Stimulated activated effector memory CD8-positive, alpha-beta T cell treated with anti-CD3 and anti-CD28 coated beads, Interleukin-12 subunit alpha, Interleukin-12 subunit beta, amount 100 ng/mL, for 72 hours (primary cell): ENCODE measurements at regions not wholly inside any gene's neighbourhood (a gene's known extent, or its start where the extent isn't known, plus 50 kb on each side); places are given as distances from the start of the nearest gene placed in this dataset.

Experiments used
- ATAC-seq: fragments of 150-1000 bp; cut with Tn5 transposase; 2 replicates; pipeline ENCODE4 v1.10.0; 2021
- DNase-seq, 2 donors: peaks; one replicate each; pipeline ENCODE4 v3.0.0; 2021 to 2022; ENCODE audit warnings: low spot score in 2 of 2
- H3K27ac Mint-ChIP-seq: one replicate; pipeline ENCODE4 v1.8.0; 2022; ENCODE audit warnings: mild to moderate bottlenecking, mixed read lengths
- H3K36me3 Mint-ChIP-seq: one replicate; pipeline ENCODE4 v1.8.0; 2022; ENCODE audit warnings: mild to moderate bottlenecking, mixed read lengths
- H3K4me1 Mint-ChIP-seq: one replicate; pipeline ENCODE4 v1.8.0; 2022; ENCODE audit warnings: mixed read lengths
- H3K4me3 Mint-ChIP-seq: one replicate; pipeline ENCODE4 v1.8.0; 2022; ENCODE audit warnings: mild to moderate bottlenecking, mixed read lengths
- H3K9me3 Mint-ChIP-seq: one replicate; pipeline ENCODE4 v1.8.0; 2022; ENCODE audit warnings: mixed read lengths

DNA sequence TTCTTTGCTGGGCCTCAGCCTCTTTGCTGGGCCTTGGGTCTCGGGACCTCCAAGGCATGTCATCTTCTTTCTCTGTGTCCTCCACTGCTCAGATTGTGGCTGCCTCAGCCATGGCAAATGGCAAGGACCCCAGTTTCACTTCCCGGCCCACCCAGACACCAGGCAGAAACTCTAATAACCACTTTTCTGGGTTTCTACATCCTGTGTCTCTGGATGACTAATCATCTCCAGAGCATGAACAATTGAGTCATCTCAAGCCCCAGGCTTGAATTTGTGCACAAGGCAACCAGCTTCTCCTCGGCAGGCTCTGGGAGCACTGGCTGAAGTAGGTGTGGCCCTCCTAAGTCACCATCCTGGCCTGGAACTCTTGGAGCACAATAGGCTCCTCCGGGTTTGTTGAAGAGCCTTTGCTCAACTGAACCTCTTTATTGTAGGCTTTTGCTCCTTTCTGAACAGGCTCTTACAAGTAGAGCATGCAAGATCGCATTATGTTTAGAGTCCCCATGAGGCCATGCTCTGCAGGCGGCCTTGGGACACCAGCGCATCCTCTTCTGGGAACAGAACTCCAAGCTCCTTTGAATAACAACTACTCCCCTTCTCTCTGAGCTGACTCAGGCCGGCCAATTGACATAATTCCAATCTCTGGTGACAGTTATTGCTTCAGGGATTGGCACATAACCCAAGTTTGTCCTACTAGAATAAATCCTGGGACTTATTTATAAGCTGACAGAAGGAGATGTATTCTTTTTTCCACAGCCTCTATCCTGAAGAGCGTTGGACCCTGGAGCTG is 218.1 kb downstream of the WDR11 start:
- Mint-ChIP-seq H3K36me3 (no peaks in the 10 kb centered on the region), H3K4me1 (no peaks in the 10 kb centered on the region), H3K4me3 (no peak overlapping the region), H3K27ac (no peak overlapping the region), H3K9me3 (peaks cover 2% of the 10 kb centered on the region)
- DNase-seq (no peak), ATAC-seq (peak; percentile 61)

DNA sequence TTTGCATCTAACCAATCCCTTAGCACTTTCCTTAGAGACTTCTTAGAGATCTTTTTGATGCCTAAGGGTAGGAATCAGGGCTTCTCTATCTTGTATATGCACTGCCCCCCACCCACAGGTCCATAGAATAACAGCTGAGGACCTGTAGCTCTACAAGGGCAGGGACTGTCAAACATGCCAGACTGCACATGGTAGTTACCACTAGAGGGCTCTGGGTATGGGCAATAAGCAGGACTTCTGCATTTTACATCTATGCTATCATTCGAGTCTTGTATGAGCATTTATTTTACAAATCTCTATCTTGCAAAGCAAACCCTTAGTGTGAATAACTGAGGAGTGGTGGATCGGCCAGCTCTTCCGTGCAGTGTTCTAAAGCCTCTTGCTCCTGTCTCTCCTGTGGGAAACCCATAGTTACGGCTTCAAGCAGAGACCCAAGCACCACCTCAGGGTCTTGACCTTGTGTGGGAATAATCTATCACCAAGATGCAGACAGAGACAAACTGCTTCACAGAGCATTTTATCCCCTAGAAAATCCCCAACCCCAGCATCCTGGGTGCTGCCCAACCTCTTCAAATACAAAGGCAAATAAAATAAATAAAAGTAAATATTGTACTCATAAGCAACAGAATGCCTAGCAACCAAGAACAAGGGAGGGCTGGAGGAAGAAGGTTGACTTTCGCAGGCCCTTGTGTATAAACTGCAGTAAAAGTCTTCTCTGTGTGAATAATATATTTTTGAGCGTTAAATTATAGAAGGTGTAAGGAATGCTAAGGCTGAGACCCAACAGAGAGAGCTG is 219.3 kb downstream of the WDR11 start:
- Mint-ChIP-seq H3K4me3 (no peak overlapping the region), H3K4me1 (no peaks in the 10 kb centered on the region), H3K27ac (no peak overlapping the region)

DNA sequence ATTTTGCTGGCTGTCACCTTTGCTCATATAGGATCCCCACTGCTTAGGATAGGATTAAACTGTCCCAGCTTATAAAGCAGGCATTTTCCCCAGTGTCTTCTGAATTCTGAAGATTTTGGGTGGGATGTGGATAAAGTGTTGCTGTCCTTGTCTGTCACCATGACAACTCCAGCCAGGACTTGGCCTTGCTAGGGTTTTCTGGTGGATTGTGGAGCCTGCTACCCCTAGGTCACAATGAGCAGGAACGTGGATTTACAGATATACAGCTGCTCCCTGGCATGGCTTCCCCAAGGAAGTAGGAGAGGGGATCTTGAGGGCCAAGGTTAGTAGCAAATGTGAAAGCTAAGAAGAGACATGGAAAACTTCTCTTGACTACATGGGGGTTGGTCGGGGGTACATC is 220.7 kb downstream of the WDR11 start:
- Mint-ChIP-seq H3K27ac (no peak overlapping the region), H3K4me1 (no peaks in the 10 kb centered on the region), H3K36me3 (no peaks in the 10 kb centered on the region), H3K4me3 (no peak overlapping the region), H3K9me3 (peaks cover 2% of the 10 kb centered on the region)
- no peak for DNase-seq
- ATAC-seq = no peak

More for the DNA sequence above, 219.3 kb downstream of the WDR11 start:
- Mint-ChIP-seq H3K36me3 (no peaks in the 10 kb centered on the region), H3K9me3 (peaks cover 2% of the 10 kb centered on the region)
- DNase-seq (no peak), ATAC-seq (no peak)

DNA sequence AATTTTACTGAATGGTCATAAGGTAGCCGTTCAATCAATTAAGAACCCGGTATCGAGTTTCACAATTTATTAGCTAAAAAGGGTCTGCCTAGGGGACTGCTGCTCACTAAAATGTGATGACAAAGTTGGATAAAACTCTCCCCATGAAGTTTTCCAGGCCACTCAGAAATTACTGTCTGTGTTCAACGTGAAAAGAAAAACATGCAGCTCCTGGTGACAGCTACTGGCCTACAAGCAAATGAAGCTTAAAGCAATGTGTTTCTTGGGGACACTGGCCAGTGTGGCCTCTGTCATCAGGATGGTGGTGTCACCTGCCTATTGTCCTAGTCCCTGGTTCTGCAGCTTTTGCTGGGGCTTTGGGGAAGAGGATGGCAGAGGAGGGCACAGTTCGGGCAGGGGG is 222.6 kb downstream of the WDR11 start:
- Mint-ChIP-seq H3K4me1 (no peaks in the 10 kb centered on the region), H3K4me3 (no peak overlapping the region), H3K36me3 (no peaks in the 10 kb centered on the region), H3K9me3 (peaks cover 2% of the 10 kb centered on the region), H3K27ac (no peak overlapping the region)
- ATAC-seq (no peak), DNase-seq (no peak)

DNA sequence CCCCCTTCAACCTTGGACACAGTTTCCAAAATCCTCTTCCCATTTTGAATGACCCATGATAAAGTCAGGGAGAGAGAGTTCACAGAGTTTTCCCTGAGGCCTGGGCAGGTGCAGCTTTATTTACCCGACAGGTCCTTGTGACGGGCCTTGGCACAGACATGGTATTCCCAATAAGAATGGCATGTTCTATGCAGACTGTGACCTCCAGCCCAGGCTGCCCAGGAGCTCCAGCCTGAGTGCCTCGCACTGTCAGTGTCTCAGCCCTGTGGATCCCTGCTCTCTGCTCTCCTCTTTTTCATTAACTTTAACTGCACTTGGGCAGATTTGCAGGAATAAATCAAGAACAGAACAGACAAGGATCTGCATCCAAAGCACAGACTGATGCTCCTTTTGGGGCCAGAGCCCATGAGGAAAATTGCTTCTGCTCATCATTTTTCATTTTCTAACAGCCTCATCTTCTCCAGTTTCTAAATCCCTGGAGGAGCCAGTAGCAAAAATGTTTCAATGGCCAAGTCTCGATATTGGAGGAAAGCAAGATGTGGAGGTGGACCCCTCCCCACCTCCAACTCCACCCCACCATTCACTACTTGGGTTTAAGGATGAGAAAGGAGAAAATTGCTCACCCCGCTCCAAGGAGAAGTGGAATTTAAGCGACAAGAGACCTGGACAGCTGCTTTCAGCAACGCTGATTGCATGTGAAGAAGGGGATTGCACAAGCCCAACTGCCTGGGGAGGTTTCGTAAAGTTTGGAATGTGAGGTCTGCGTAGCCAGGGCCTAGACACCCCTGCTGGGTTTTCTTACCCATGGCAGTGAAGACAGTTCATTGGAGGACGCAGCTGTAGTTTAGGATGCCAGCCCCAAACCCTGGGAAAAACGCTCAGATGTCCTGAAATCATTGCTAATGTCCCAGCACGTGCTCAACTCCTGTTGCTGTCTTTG is 225.9 kb downstream of the WDR11 start:
- DNase-seq (no peak), ATAC-seq (no peak)
- Mint-ChIP-seq H3K27ac (no peak overlapping the region), H3K4me3 (no peak overlapping the region), H3K4me1 (no peaks in the 10 kb centered on the region), H3K36me3 (no peaks in the 10 kb centered on the region), H3K9me3 (no peaks in the 10 kb centered on the region)

DNA sequence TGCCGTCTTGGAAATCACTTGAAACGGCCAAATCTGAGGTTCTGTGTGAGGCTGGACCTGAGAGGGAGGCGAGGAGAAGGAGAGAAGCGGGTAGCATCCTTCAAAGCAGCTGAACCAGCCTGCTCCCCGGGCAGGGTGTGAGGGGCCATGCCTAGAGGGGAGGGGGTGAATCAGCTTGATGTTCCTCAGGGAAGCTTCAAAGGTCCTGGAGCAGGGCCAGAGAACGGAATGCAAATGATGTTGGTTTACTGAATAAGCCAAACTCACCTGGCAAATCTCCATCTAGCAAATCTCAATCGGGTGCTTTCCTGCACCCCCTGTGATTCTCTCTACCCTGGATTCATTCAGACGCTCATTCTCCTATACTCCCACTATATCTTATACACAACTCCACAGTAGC is 226.9 kb downstream of the WDR11 start:
- H3K36me3 Mint-ChIP-seq = no peaks in the 10 kb centered on the region
- no peak overlapping the region for H3K27ac Mint-ChIP-seq
- DNase-seq = no peak
- H3K4me1 Mint-ChIP-seq = no peaks in the 10 kb centered on the region
- H3K4me3 Mint-ChIP-seq = no peak overlapping the region
- ATAC-seq = no peak
- no peaks in the 10 kb centered on the region for H3K9me3 Mint-ChIP-seq

DNA sequence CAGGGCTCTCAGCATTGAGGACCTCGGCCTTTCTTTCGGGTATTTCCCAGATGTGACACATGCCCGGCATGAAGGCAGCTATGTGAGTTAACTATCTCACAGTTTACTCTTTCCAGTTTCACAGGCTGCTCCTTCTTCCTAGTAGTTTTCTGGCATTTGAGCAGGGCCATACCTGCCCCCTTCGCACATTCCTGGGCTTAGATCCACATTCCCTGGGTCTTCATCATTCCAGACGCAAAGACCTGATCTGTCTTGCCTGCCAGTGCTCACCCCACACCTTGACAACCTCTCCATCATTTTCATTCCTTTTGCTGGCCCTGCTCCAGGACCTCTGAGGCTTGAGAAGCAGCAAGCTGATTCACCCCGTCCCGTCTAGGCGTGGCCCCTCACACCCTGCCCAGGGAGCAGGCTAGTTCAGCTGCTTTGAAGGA is 227.5 kb downstream of the WDR11 start:
- ATAC-seq (no peak), DNase-seq (no peak)
- Mint-ChIP-seq H3K27ac (no peak overlapping the region), H3K9me3 (no peaks in the 10 kb centered on the region), H3K4me3 (no peak overlapping the region), H3K36me3 (no peaks in the 10 kb centered on the region), H3K4me1 (no peaks in the 10 kb centered on the region)

DNA sequence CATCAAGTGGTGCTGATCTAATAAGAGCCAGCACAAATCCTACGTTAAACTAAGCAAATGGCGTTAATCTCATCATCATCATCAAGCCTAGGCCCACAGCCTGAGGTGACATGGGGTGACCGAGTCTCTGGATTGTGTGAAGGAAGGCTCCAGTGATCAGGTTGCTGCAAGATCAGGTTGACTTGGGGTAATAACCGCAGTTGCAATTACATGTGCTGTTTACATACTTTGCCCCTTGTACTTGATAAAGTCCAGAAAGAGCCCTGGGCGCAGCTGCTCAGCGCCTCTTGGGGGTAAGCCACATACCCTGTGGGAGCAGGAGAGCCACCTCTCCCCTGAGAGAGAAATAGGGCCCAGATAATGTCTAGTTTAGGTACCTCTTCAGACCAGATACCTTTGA is 228.1 kb downstream of the WDR11 start:
- H3K4me3 Mint-ChIP-seq = no peak overlapping the region
- ATAC-seq = no peak

DNA sequence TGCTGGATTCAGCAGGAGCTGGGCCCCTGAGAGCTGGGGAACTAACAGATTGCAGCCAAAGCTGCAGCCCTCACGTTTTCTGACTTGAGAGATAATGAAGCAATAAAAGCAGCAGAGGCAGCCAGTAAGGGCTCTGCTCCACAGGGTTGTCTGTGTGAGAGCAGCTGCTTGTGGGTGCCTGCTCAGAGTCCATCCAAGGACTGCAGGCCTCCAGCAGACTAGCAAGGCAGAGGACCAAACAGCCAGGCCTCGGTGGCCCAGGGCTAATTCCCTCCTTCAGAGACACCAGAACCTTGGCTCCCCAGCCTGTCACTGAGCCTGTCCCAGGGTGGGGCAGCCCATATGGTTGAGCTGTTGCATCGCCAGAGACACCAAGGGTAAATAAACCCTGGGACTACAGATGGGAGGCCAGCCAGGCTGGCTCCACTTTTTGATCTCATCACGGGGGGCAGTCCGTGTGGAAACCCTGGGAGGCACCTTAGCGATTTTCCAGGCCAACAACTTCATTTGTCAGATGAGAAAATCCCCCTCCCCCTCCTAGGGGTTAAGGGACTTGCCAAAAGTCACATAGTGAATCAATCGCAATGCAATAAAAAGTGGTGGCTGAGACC is 229.2 kb downstream of the WDR11 start:
- no peaks in the 10 kb centered on the region for H3K36me3 Mint-ChIP-seq
- H3K27ac Mint-ChIP-seq = no peak overlapping the region
- ATAC-seq = no peak
- H3K4me3 Mint-ChIP-seq = no peak overlapping the region
- H3K9me3 Mint-ChIP-seq = no peaks in the 10 kb centered on the region
- no peaks in the 10 kb centered on the region for H3K4me1 Mint-ChIP-seq
- DNase-seq = no peak

More for the DNA sequence above, 228.1 kb downstream of the WDR11 start:
- Mint-ChIP-seq H3K27ac (no peak overlapping the region), H3K9me3 (no peaks in the 10 kb centered on the region), H3K36me3 (no peaks in the 10 kb centered on the region), H3K4me1 (no peaks in the 10 kb centered on the region)
- DNase-seq = no peak

DNA sequence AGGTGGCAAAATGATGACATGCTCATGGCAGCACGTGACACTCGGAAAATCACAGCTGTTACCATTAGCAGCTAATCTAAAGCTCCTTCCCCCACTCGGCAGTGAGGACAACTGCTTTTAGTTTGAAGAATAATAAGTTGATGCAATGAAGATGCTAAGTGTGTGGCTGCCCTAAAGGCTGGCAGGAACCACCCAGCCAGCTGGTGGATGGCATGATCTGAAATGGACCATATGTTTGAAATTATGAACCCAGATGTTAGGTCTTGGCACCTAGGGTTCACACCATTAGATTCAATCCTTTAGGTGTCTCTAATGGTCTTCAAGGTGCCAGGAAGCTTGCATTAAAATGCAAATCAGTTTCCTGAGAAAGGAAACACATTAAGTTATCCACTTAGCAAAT is 230.1 kb downstream of the WDR11 start:
- no peaks in the 10 kb centered on the region for H3K36me3 Mint-ChIP-seq
- H3K9me3 Mint-ChIP-seq = no peaks in the 10 kb centered on the region

DNA sequence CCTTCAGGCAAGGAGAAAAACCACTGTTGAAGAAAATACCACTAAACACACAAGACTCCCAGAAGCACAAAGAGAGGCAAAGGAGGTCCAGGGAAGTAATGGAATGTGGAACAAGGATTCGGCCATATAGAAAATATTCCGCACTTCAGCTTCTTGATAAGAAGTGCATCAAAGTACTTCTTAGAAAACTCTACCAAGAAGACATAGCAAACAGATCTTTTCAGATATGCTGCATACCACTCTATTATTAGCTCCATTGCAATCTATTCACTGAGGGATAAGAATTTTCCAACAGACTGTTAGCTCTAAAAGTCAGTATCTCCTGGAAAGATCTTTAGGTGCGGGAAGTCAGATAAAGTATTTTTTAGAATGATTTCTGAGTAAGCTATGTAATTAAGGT is 231.8 kb downstream of the WDR11 start:
- Mint-ChIP-seq H3K27ac (no peak overlapping the region), H3K36me3 (no peaks in the 10 kb centered on the region), H3K4me3 (no peak overlapping the region), H3K9me3 (no peaks in the 10 kb centered on the region), H3K4me1 (no peaks in the 10 kb centered on the region)
- ATAC-seq (no peak), DNase-seq (no peak)

More for the DNA sequence above, 230.1 kb downstream of the WDR11 start:
- DNase-seq (no peak), ATAC-seq (no peak)
- no peak overlapping the region for H3K4me3 Mint-ChIP-seq
- no peak overlapping the region for H3K27ac Mint-ChIP-seq
- no peaks in the 10 kb centered on the region for H3K4me1 Mint-ChIP-seq

DNA sequence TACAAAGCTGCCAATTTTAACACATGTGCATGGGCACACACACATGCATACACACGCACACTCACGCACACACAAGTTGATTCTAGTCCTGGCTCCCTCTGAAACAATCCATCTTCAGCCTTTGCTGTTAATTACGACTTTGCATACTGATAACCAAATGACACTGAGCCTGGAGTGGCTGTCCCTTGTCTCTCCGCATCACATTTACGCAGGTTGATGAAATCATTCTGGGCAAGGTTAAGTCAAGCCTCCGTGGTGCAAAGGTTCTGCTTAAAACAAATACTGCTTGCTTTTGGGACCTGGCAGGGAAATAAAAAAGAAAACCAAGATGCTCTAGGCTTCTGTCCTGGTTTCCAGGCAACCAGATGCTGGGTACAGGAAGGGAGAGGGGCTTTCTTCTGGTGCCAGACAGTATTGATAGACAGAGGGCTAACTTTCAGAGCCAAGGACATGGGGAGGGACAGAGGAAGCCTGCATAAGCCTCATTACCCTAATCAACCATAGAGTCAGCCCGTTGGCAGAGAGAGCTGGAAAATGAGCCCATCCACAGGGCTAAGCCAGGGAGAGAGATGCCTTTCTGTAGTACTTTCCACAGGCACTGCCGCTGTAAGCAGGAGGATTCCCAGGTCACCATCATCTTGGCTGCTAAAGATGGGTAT is 233.0 kb downstream of the WDR11 start:
- DNase-seq (no peak), ATAC-seq (no peak)
- no peak overlapping the region for H3K4me3 Mint-ChIP-seq
- H3K27ac Mint-ChIP-seq = no peak overlapping the region
- no peaks in the 10 kb centered on the region for H3K9me3 Mint-ChIP-seq
- no peaks in the 10 kb centered on the region for H3K36me3 Mint-ChIP-seq
- no peaks in the 10 kb centered on the region for H3K4me1 Mint-ChIP-seq

DNA sequence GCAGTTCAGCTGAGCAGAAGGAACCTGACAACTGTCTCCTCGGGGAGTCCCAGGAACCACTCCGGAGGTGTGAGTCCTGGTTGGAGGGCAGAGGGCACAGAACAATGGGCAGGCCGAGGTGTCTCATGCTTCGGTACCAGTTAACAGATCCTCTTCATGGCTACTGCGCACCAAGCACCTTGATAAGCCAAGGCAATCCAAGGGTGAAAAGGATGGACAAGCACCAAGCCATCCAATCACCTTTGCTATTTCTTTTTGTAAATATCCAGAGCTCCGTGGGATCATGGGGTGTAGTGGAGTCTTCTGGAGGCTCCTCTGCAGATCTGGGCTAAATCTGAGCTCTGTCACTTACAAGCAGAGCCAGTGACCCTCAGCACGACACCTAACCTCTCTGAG is 233.5 kb downstream of the WDR11 start:
- no peak for DNase-seq
- H3K9me3 Mint-ChIP-seq = no peaks in the 10 kb centered on the region
- no peak overlapping the region for H3K27ac Mint-ChIP-seq
- H3K4me3 Mint-ChIP-seq = no peak overlapping the region
- no peak for ATAC-seq
- no peaks in the 10 kb centered on the region for H3K36me3 Mint-ChIP-seq
- H3K4me1 Mint-ChIP-seq = no peaks in the 10 kb centered on the region

DNA sequence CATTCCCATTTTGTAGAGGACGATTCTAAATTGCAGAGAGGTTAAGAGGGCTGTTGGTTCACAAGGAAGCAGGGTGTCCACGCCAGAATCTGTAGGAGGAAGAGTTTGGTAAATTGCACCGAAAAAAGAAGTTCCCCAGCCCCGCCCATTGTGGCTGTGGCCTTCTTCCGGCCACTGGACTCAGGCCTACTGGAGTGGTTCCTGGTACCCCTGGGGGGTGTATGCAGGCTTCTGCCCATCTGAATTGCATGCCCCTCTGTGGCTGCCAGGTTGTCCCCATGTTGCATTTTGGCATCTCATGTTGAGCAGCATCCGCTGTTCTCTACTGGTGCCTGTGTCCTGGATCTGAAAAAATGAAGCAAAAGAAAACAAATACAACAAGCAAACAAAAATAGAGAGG is 234.2 kb downstream of the WDR11 start:
- H3K27ac Mint-ChIP-seq = no peak overlapping the region
- H3K9me3 Mint-ChIP-seq = no peaks in the 10 kb centered on the region
- H3K4me3 Mint-ChIP-seq = no peak overlapping the region
- H3K4me1 Mint-ChIP-seq = no peaks in the 10 kb centered on the region
- no peaks in the 10 kb centered on the region for H3K36me3 Mint-ChIP-seq
- no peak for DNase-seq
- no peak for ATAC-seq
